ENCODE measurements at regions not wholly inside any gene's neighbourhood (a gene's known extent, or its start where the extent isn't known, plus 50 kb on each side); places are given as distances from the start of the nearest gene placed in this dataset.
"Not testable (repeated sequence)": the region's sequence is repeated elsewhere in the genome, so short reads cannot be mapped to it uniquely, and the experiment has no call there.

GRCh38 chr22:49349181-49349835 is 478.4 kb downstream of the BRD1 start:
- DNase-seq (ENCODE audit: insufficient read length, low spot score) (no peak), FAIRE-seq (no peak)

- FAIRE-seq (no peak), DNase-seq (ENCODE audit: insufficient read length, low spot score) (no peak)
Measured at GRCh38 chr22:49348631-49349030, 479.0 kb downstream of the BRD1 start.

- no peak for DNase-seq (ENCODE audit: insufficient read length, low spot score)
- no peak for FAIRE-seq
Measured at GRCh38 chr22:49347376-49347775, 480.3 kb downstream of the BRD1 start.

- FAIRE-seq = no peak
- no peak for DNase-seq (ENCODE audit: insufficient read length, low spot score)
Measured at GRCh38 chr22:49345896-49346295, 481.8 kb downstream of the BRD1 start.

- FAIRE-seq = no peak
Measured at GRCh38 chr22:49344656-49345055, 483.0 kb downstream of the BRD1 start.

GRCh38 chr22:49344161-49344560 is 483.5 kb downstream of the BRD1 start:
- FAIRE-seq (no peak), DNase-seq (ENCODE audit: insufficient read length, low spot score) (no peak)

More at GRCh38 chr22:49344656-49345055, 483.0 kb downstream of the BRD1 start:
- DNase-seq (ENCODE audit: insufficient read length, low spot score) = no peak

GRCh38 chr22:49340406-49340805 is 487.3 kb downstream of the BRD1 start:
- FAIRE-seq (no peak), DNase-seq (ENCODE audit: insufficient read length, low spot score) (no peak)

- not testable (repeated sequence) for FAIRE-seq; DNase-seq (ENCODE audit: insufficient read length, low spot score)
Measured at GRCh38 chr22:49336483-49336882, 491.2 kb downstream of the BRD1 start.

- DNase-seq (ENCODE audit: insufficient read length, low spot score) (no peak), FAIRE-seq (no peak)
Measured at GRCh38 chr22:49334976-49335375, 492.7 kb downstream of the BRD1 start.

GRCh38 chr22:49334449-49334789 is 493.3 kb downstream of the BRD1 start:
- FAIRE-seq (no peak), DNase-seq (ENCODE audit: insufficient read length, low spot score) (no peak)

GRCh38 chr22:49333206-49333605 is 494.5 kb downstream of the BRD1 start:
- DNase-seq (ENCODE audit: insufficient read length, low spot score) = no peak

GRCh38 chr22:49332691-49333090 is 495.0 kb downstream of the BRD1 start:
- FAIRE-seq (no peak), DNase-seq (ENCODE audit: insufficient read length, low spot score) (no peak)

More at GRCh38 chr22:49333206-49333605, 494.5 kb downstream of the BRD1 start:
- no peak for FAIRE-seq

GRCh38 chr22:49331878-49332277 is 495.8 kb downstream of the BRD1 start:
- DNase-seq (ENCODE audit: insufficient read length, low spot score) = no peak
- FAIRE-seq = no peak

GRCh38 chr22:49331223-49331815 is 496.4 kb downstream of the BRD1 start:
- FAIRE-seq = no peak
- DNase-seq (ENCODE audit: insufficient read length, low spot score) = no peak

- DNase-seq (ENCODE audit: insufficient read length, low spot score) (no peak), FAIRE-seq (no peak)
Measured at GRCh38 chr22:49330421-49331222, 497.1 kb downstream of the BRD1 start.

- DNase-seq (ENCODE audit: insufficient read length, low spot score) (no peak), FAIRE-seq (no peak)
Measured at GRCh38 chr22:49329636-49330035, 498.0 kb downstream of the BRD1 start.

- no peak for FAIRE-seq
- DNase-seq (ENCODE audit: insufficient read length, low spot score) = no peak
Measured at GRCh38 chr22:49328630-49329405, 498.9 kb downstream of the BRD1 start.

GRCh38 chr22:49328118-49328475 is 499.6 kb downstream of the BRD1 start:
- no peak for DNase-seq (ENCODE audit: insufficient read length, low spot score)
- no peak for FAIRE-seq

GRCh38 chr22:49327411-49328117 is 500.1 kb downstream of the BRD1 start:
- FAIRE-seq (no peak), DNase-seq (ENCODE audit: insufficient read length, low spot score) (no peak)

GRCh38 chr22:49326558-49326957 is 501.1 kb downstream of the BRD1 start:
- FAIRE-seq = no peak
- no peak for DNase-seq (ENCODE audit: insufficient read length, low spot score)

All from HTR-8/SVneo (cell line).